Thyroid gland (tissue), 4 donors: ENCODE measurements at regions not wholly inside any gene's neighbourhood (a gene's known extent, or its start where the extent isn't known, plus 50 kb on each side); places are given as distances from the start of the nearest gene placed in this dataset.

Experiments used
- CTCF ChIP-seq, 6 experiments: fragments of 200-600 bp in 3 of 6; fragments of 450-650 bp in 3 of 6; sonication (generic) in 3 of 6; IDR thresholded peaks; one replicate each; pipeline ENCODE4 v1.5.1; 2016 to 2019; ENCODE audit warnings: antibody characterized with exemption in 6 of 6, mild to moderate bottlenecking in 2 of 6, inconsistent platforms in 1 of 6, moderate library complexity in 1 of 6
- POLR2A ChIP-seq, 2 donors: fragments of 450-650 bp; IDR thresholded peaks; one replicate each; pipeline ENCODE4 v1.6.1; 2017; ENCODE audit warnings: antibody characterized with exemption in 2 of 2, mild to moderate bottlenecking in 2 of 2, moderate library complexity in 1 of 2

- TF ChIP-seq POLR2A (IDR thresholded peaks at IDR 0.05), result no peak
- TF ChIP-seq CTCF (IDR thresholded peaks at IDR 0.05), result no peak
These were observed 115.6 kb downstream of the KDM5D start for GRCh38 chrY:19628926-19629325.
